ENCODE measurements at regions not wholly inside any gene's neighbourhood (a gene's known extent, or its start where the extent isn't known, plus 50 kb on each side); places are given as distances from the start of the nearest gene placed in this dataset.

GRCh38 chr22:48649466-48649865 is 1178.2 kb downstream of the BRD1 start:
- no peak for DNase-seq (ENCODE audit: low read depth)
- no peak overlapping the region for H3K4me3 ChIP-seq (ENCODE audit: low read depth, low read length)
- TF ChIP-seq, protein P1, sequence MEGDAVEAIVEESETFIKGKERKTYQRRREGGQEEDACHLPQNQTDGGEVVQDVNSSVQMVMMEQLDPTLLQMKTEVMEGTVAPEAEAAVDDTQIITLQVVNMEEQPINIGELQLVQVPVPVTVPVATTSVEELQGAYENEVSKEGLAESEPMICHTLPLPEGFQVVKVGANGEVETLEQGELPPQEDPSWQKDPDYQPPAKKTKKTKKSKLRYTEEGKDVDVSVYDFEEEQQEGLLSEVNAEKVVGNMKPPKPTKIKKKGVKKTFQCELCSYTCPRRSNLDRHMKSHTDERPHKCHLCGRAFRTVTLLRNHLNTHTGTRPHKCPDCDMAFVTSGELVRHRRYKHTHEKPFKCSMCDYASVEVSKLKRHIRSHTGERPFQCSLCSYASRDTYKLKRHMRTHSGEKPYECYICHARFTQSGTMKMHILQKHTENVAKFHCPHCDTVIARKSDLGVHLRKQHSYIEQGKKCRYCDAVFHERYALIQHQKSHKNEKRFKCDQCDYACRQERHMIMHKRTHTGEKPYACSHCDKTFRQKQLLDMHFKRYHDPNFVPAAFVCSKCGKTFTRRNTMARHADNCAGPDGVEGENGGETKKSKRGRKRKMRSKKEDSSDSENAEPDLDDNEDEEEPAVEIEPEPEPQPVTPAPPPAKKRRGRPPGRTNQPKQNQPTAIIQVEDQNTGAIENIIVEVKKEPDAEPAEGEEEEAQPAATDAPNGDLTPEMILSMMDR (IDR thresholded peaks at IDR 0.05; ENCODE audit: low read depth, low read length, missing control alignments): no peak

- TF ChIP-seq, protein P1 (IDR thresholded peaks at IDR 0.05; ENCODE audit: low read depth, low read length, missing control alignments): no peak
- no peak overlapping the region for H3K4me3 ChIP-seq (ENCODE audit: low read depth, low read length)
- no peak for DNase-seq (ENCODE audit: low read depth)
These were observed 1178.6 kb downstream of the BRD1 start for GRCh38 chr22:48649031-48649430.

GRCh38 chr22:48647606-48648515 is 1179.8 kb downstream of the BRD1 start:
- DNase-seq (ENCODE audit: low read depth): no peak
- H3K4me3 ChIP-seq (ENCODE audit: low read depth, low read length): no peak overlapping the region
- TF ChIP-seq, protein P1 (IDR thresholded peaks at IDR 0.05; ENCODE audit: low read depth, low read length, missing control alignments): no peak

DNA sequence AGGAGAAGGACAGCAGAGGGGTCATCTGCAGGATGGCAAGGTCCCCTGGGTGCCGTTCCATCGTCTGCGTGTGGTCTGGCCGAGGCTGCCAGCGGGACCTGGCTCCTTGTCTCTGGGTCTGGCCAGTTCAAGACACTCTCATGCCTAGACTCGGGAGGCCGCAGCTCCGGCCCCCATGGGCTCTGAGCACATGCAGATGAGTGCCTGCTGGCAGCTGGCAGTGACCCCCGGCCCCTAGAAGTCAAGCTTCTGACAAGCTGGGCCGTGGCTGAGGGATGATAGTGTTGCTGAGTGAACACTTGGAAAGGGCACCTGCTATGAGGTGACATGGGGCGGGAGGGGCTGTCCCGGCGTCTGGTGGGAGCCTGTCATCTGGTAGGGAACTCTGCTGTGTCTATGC is 1180.6 kb downstream of the BRD1 start:
- no peak overlapping the region for H3K4me3 ChIP-seq (ENCODE audit: low read depth, low read length)
- TF ChIP-seq, protein P1 (IDR thresholded peaks at IDR 0.05; ENCODE audit: low read depth, low read length, missing control alignments): no peak
- DNase-seq (ENCODE audit: low read depth): no peak

- no peak for DNase-seq (ENCODE audit: low read depth)
- TF ChIP-seq, protein P1 (IDR thresholded peaks at IDR 0.05; ENCODE audit: low read depth, low read length, missing control alignments): no peak
- no peak overlapping the region for H3K4me3 ChIP-seq (ENCODE audit: low read depth, low read length)
These were observed 1181.3 kb downstream of the BRD1 start for GRCh38 chr22:48646216-48646925.

- no peak overlapping the region for H3K4me3 ChIP-seq (ENCODE audit: low read depth, low read length)
- TF ChIP-seq, protein P1 (IDR thresholded peaks at IDR 0.05; ENCODE audit: low read depth, low read length, missing control alignments): no peak
- no peak for DNase-seq (ENCODE audit: low read depth)
These were observed 1181.9 kb downstream of the BRD1 start for GRCh38 chr22:48645766-48646165.
